ENCODE measurements at regions not wholly inside any gene's neighbourhood (a gene's known extent, or its start where the extent isn't known, plus 50 kb on each side); places are given as distances from the start of the nearest gene placed in this dataset.

DNA sequence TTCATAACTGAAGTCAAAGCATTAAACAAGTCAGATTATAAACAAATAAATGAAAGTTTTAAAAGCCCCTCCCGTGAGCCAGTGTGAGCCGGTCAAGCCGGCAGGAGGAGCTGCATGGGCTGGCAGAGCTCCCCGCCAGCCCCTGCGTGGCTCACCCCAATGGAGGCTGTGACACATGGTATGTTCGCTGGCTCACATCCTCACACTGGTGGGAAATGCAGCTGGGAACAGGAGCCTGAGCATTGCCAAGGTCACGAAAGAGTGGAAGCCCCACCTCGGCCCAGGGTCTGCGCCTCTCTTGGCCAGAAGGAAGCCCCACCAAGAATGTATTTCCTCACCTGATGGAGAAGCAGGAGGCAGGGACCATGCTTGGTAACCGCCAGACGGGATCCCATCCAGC, 261.7 kb upstream of the TCERG1L start:
- TF ChIP-seq, protein P1, sequence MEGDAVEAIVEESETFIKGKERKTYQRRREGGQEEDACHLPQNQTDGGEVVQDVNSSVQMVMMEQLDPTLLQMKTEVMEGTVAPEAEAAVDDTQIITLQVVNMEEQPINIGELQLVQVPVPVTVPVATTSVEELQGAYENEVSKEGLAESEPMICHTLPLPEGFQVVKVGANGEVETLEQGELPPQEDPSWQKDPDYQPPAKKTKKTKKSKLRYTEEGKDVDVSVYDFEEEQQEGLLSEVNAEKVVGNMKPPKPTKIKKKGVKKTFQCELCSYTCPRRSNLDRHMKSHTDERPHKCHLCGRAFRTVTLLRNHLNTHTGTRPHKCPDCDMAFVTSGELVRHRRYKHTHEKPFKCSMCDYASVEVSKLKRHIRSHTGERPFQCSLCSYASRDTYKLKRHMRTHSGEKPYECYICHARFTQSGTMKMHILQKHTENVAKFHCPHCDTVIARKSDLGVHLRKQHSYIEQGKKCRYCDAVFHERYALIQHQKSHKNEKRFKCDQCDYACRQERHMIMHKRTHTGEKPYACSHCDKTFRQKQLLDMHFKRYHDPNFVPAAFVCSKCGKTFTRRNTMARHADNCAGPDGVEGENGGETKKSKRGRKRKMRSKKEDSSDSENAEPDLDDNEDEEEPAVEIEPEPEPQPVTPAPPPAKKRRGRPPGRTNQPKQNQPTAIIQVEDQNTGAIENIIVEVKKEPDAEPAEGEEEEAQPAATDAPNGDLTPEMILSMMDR (IDR thresholded peaks at IDR 0.05) = no peak
- TF ChIP-seq POLR2A (IDR thresholded peaks at IDR 0.05) = no peak
